MM.1S (cell line): ENCODE measurements at regions not wholly inside any gene's neighbourhood (a gene's known extent, or its start where the extent isn't known, plus 50 kb on each side); places are given as distances from the start of the nearest gene placed in this dataset.

Experiments used
- EZH2 ChIP-seq: fragments of 300-600 bp; sonication (generic); optimal IDR thresholded peaks from 2 replicates; pipeline ENCODE3; 2017; ENCODE audit warnings: low read depth, mild to moderate bottlenecking, antibody characterized with exemption, low read length, mixed read lengths
- TF ChIP-seq, protein P1 (sequence below): fragments of 300-600 bp; sonication (generic); IDR thresholded peaks from 2 replicates; pipeline ENCODE4 v1.5.1; 2016; ENCODE audit warnings: antibody characterized with exemption, low read length, mixed read lengths

DNA sequence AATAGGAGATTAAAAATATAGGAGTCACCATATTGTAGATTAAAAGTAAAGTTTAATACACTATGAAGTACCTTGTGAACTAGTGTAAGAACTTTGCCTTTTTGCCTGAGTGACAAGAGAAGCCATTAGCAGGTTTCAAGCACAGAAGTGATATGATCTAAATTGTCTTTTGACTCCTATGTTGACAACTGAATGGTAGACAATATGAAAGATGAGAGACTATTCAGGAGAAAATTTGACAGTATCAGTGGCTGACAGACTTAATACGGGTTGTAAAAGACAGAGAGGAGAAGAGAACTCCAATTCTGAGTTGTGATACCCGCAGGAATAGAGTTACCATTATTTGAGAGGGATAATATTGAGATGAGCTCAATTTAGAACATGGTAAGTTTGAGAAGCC is 1259.8 kb downstream of the PCDH7 start:
- TF ChIP-seq, protein P1, sequence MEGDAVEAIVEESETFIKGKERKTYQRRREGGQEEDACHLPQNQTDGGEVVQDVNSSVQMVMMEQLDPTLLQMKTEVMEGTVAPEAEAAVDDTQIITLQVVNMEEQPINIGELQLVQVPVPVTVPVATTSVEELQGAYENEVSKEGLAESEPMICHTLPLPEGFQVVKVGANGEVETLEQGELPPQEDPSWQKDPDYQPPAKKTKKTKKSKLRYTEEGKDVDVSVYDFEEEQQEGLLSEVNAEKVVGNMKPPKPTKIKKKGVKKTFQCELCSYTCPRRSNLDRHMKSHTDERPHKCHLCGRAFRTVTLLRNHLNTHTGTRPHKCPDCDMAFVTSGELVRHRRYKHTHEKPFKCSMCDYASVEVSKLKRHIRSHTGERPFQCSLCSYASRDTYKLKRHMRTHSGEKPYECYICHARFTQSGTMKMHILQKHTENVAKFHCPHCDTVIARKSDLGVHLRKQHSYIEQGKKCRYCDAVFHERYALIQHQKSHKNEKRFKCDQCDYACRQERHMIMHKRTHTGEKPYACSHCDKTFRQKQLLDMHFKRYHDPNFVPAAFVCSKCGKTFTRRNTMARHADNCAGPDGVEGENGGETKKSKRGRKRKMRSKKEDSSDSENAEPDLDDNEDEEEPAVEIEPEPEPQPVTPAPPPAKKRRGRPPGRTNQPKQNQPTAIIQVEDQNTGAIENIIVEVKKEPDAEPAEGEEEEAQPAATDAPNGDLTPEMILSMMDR, result no peak
- TF ChIP-seq EZH2, result no peak
